ENCODE measurements at regions not wholly inside any gene's neighbourhood (a gene's known extent, or its start where the extent isn't known, plus 50 kb on each side); places are given as distances from the start of the nearest gene placed in this dataset.
A peak's percentile ranks its signal among the peaks of the same experiment; 100 is the strongest.

DNA sequence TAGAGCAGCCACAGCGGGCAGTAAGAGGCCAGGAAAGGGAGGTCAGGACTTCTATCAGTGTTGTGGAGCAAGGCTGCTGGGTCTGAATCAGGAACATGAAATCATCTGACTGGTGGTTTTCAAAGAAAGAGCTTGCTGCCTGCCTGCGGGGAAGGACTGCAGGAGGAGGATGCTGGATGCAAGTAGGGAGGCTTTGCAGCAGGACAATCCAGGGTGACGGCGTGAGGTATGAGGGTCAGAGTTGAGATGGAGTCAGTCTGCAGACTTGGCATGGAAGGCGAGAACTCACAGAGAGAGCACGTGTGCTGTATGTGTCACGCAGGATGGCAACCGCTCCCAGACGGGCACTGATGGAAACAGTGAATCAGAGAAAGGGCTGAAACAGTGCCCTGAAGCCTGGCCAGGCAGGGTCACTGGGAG is 59.2 kb upstream of the CD93 start:
- Histone ChIP-seq H3K4me1 (peaks cover 9 to 97% (median 39%) of the 10 kb centered on the region in 12 donors), H3K27ac (peak overlapping the region in 2 of 12 donors; percentile 18 to 86), H3K9me3 (no peaks in the 10 kb centered on the region), H3K36me3 (no peaks in the 10 kb centered on the region), H3K27me3 (no peaks in the 10 kb centered on the region), H3K4me3 (no peak overlapping the region)
- peak in 1 of 5 donors; percentile 31 for DNase-seq
- TF ChIP-seq, protein P1, sequence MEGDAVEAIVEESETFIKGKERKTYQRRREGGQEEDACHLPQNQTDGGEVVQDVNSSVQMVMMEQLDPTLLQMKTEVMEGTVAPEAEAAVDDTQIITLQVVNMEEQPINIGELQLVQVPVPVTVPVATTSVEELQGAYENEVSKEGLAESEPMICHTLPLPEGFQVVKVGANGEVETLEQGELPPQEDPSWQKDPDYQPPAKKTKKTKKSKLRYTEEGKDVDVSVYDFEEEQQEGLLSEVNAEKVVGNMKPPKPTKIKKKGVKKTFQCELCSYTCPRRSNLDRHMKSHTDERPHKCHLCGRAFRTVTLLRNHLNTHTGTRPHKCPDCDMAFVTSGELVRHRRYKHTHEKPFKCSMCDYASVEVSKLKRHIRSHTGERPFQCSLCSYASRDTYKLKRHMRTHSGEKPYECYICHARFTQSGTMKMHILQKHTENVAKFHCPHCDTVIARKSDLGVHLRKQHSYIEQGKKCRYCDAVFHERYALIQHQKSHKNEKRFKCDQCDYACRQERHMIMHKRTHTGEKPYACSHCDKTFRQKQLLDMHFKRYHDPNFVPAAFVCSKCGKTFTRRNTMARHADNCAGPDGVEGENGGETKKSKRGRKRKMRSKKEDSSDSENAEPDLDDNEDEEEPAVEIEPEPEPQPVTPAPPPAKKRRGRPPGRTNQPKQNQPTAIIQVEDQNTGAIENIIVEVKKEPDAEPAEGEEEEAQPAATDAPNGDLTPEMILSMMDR (IDR thresholded peaks at IDR 0.05): no peak
- no peak for TF ChIP-seq POLR2A (IDR thresholded peaks at IDR 0.05)
- 90 to 97% (median 93%) methylated on average over 9 of the region's 9 CpGs for WGBS, 4 donors
- ATAC-seq: no peak
- intact Hi-C loops (cut with DNase I): no loop called here

DNA sequence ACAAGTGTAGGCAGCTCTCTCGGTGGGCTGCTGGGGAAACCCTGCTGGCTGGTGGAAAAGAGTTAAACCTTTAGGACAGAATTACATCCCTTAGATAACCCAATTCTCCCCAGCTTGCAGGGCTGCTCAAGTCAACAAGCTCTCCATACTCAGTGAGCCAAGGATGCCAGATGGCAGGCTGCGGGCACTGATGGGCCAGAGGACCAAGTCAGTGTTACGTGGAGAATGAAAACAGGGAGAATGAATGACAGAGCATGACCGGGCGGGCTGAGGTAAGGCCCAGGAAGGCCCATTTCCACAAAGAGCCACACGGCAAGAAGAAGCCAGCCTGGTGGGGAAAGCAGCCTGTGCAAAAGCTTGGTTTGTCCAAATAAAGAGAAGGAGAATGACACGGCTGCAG is 58.7 kb upstream of the CD93 start:
- intact Hi-C loops (cut with DNase I): loop anchor here in 1 of 10 donors (5.0 kb wide), 1 partner anchor 58 kb away; the partner anchor contains the start of gene CD93
- Histone ChIP-seq H3K4me1 (peaks cover 9 to 95% (median 36%) of the 10 kb centered on the region in 12 donors), H3K27ac (peak overlapping the region in 2 of 12 donors; percentile 18 to 86), H3K4me3 (no peak overlapping the region), H3K36me3 (no peaks in the 10 kb centered on the region), H3K9me3 (no peaks in the 10 kb centered on the region), H3K27me3 (no peaks in the 10 kb centered on the region)
- 88 to 93% (median 91%) methylated on average over 7 of the region's 7 CpGs for WGBS, 4 donors
- DNase-seq (no peak), ATAC-seq (no peak)
- TF ChIP-seq POLR2A (IDR thresholded peaks at IDR 0.05): no peak

DNA sequence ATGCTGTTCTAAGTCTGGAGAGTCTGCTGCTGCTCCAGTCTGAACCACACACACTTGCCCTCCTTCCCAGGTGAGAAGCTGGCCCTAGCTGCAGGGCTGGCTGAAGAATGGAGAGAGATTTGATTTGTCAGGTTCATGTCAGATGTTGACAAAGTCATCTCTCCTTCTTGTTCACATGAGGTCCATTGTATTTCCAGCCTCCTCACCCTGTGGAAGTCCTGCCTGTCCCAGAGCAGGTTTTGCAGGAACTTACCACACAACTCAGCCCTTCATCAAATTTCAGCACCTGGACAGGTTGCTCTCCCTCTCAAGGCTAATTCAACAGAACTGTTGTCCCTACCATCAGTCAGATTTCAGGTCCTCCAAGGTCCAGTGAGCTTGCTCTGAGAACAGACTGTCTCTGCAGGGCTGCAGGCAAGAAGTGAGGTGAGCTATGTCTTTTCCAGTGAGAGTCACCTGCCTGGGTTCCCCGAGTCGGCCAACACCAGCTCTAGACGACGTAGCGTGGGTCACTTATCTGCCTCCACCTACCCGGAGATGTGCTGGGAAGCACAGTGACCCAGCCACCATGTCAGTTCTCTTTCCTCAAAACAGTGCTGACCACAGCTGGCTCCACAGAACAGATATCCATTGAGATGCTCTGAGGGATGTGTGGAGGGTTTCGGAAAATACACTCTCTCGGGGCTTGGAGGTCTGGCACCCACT is 58.0 kb upstream of the CD93 start:
- TF ChIP-seq, protein P1 (IDR thresholded peaks at IDR 0.05): no peak
- TF ChIP-seq POLR2A (IDR thresholded peaks at IDR 0.05): no peak
- H3K27me3 ChIP-seq: no peaks in the 10 kb centered on the region
- H3K36me3 ChIP-seq: no peaks in the 10 kb centered on the region
- H3K4me3 ChIP-seq: no peak overlapping the region
- peak in 1 of 5 donors; percentile 11 for DNase-seq
- 96 to 100% (median 99%) methylated on average over 2 to 8 of the region's 8 CpGs for WGBS, 4 donors
- no peaks in the 10 kb centered on the region for H3K9me3 ChIP-seq
- peaks cover 9 to 88% (median 32%) of the 10 kb centered on the region in 12 donors for H3K4me1 ChIP-seq
- ATAC-seq: no peak
- intact Hi-C loops (cut with DNase I): loop anchor here in 2 of 10 donors (1.0 to 5.0 kb wide), 2 partner anchors 57 to 58 kb away; partner anchors contain the start of gene CD93 (in 2 of the 2)
- peak overlapping the region in 2 of 12 donors; percentile 7 to 86 for H3K27ac ChIP-seq

DNA sequence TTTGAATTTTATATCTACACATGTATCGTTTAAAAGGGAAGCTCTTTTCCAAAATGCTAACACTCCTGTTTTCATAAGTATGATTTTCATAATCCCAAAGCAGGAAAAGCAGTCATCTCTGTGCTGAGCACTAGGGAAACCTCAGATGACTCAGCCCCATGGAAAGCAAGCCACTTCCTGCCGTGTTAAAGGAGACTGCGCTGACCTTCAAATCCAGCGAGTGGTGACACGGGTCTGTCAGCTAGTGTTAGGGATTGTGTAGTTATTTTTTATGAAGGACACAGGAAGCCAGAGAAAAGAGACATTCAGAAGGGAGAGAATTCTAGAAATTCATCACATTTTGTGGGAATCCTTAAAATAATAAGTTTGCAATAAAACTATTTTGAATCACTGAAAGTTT is 57.0 kb upstream of the CD93 start:
- peak; percentile 84 to 95 (median 90) for ATAC-seq
- WGBS, 4 donors: 14 to 19% (median 17%) methylated on average over 5 of the region's 5 CpGs
- peak overlapping the region; percentile 47 to 97 (median 70) for H3K27ac ChIP-seq

More for the DNA sequence above, 57.0 kb upstream of the CD93 start:
- Histone ChIP-seq H3K9me3 (no peaks in the 10 kb centered on the region), H3K36me3 (no peaks in the 10 kb centered on the region), H3K4me3 (no peak overlapping the region), H3K27me3 (no peaks in the 10 kb centered on the region), H3K4me1 (peaks cover 9 to 79% (median 26%) of the 10 kb centered on the region in 12 donors)
- intact Hi-C loops (cut with DNase I): loop anchor here in 2 of 10 donors (1.0 to 5.0 kb wide), 2 partner anchors 56 to 57 kb away; partner anchors contain the start of gene CD93 (in 2 of the 2)
- no peak for TF ChIP-seq POLR2A (IDR thresholded peaks at IDR 0.05)
- TF ChIP-seq, protein P1 (IDR thresholded peaks at IDR 0.05): no peak
- DNase-seq: peak in 4 of 5 donors; percentile 74 to 87 (median 80)

Measured in heart left ventricle (tissue), 16 donors.